Activated CD8-positive, alpha-beta memory T cell treated with anti-CD3 and anti-CD28 coated beads, Interleukin-2, amount 10 ng/mL, durations not matched to agents 7 days and 5 days (primary cell): ENCODE measurements at regions not wholly inside any gene's neighbourhood (a gene's known extent, or its start where the extent isn't known, plus 50 kb on each side); places are given as distances from the start of the nearest gene placed in this dataset.
"Not testable (repeated sequence)": the region's sequence is repeated elsewhere in the genome, so short reads cannot be mapped to it uniquely, and the experiment has no call there.

Experiments
- ATAC-seq: fragments of 150-1000 bp; cut with Tn5 transposase; one replicate; pipeline ENCODE4 v1.10.0; 2021; ENCODE audit warnings: moderate library complexity
- CTCF ChIA-PET: fragments of 350-600 bp; sonication (Branson Sonifier 250); formaldehyde crosslinking; loops from one replicate; lab custom pipeline; 2021; ENCODE audit warnings: antibody characterized with exemption; lab: Charles Lee
- DNase-seq: peaks from one replicate; pipeline ENCODE4 v3.0.0-alpha.2; 2020
- H3K27ac Mint-ChIP-seq: one replicate; pipeline ENCODE4 v1.8.0; 2021; ENCODE audit warnings: mild to moderate bottlenecking, mixed read lengths
- H3K27me3 Mint-ChIP-seq: one replicate; pipeline ENCODE4 v1.8.0; 2021; ENCODE audit warnings: mixed read lengths
- H3K36me3 Mint-ChIP-seq: one replicate; pipeline ENCODE4 v1.8.0; 2021; ENCODE audit warnings: mild to moderate bottlenecking, mixed read lengths
- H3K4me1 Mint-ChIP-seq: one replicate; pipeline ENCODE4 v1.8.0; 2021; ENCODE audit warnings: mixed read lengths
- H3K4me3 Mint-ChIP-seq: one replicate; pipeline ENCODE4 v1.8.0; 2021; ENCODE audit warnings: mild to moderate bottlenecking, moderate library complexity, mixed read lengths
- H3K9me3 Mint-ChIP-seq: one replicate; pipeline ENCODE4 v1.8.0; 2022; ENCODE audit warnings: low read depth, mixed read lengths

GRCh38 chr22:38375784-38376183 is 58.6 kb upstream of the CSNK1E start:
- H3K27me3 Mint-ChIP-seq, CTCF ChIA-PET, H3K4me3 Mint-ChIP-seq, DNase-seq, H3K27ac Mint-ChIP-seq, ATAC-seq, H3K9me3 Mint-ChIP-seq: not testable (repeated sequence)
- Mint-ChIP-seq H3K4me1 (peaks cover 29% of the 10 kb centered on the region), H3K36me3 (peaks cover 24% of the 10 kb centered on the region)

DNA sequence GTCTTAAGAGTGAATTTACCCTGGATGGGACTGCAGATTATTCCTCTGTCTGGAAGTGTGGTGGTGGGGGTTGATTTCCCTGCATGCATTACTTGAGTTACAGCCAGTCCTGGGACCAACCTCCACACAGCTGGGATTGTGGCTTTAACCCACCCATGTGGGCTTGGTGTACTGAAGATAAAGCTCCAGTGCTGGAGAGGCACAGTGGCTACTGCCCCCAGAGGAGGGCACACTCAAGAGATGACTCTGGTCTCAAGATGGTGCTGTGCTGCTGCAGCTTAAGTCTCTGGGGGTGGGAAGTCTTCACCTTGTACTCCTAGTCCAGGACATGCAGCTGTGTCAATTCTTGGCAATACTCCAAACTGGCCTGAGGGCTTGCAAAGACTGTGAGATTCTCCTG is 57.8 kb upstream of the CSNK1E start:
- H3K9me3 Mint-ChIP-seq, H3K27ac Mint-ChIP-seq, ATAC-seq, H3K27me3 Mint-ChIP-seq, H3K4me3 Mint-ChIP-seq, CTCF ChIA-PET, DNase-seq: not testable (repeated sequence)
- Mint-ChIP-seq H3K4me1 (peaks cover 29% of the 10 kb centered on the region), H3K36me3 (peaks cover 22% of the 10 kb centered on the region)

- DNase-seq, CTCF ChIA-PET, ATAC-seq, H3K4me3 Mint-ChIP-seq, H3K27me3 Mint-ChIP-seq, H3K9me3 Mint-ChIP-seq: not testable (repeated sequence)
- H3K4me1 Mint-ChIP-seq: peaks cover 30% of the 10 kb centered on the region
- peak overlapping the region; percentile 51 for H3K27ac Mint-ChIP-seq
- H3K36me3 Mint-ChIP-seq: peaks cover 24% of the 10 kb centered on the region
Observed at GRCh38 chr22:38374433-38374831, 57.2 kb upstream of the CSNK1E start.

GRCh38 chr22:38373783-38374432 is 56.7 kb upstream of the CSNK1E start:
- DNase-seq: peak; percentile 65
- peaks cover 32% of the 10 kb centered on the region for H3K4me1 Mint-ChIP-seq
- peaks cover 24% of the 10 kb centered on the region for H3K36me3 Mint-ChIP-seq
- H3K4me3 Mint-ChIP-seq, H3K9me3 Mint-ChIP-seq, CTCF ChIA-PET, H3K27me3 Mint-ChIP-seq: not testable (repeated sequence)
- peak; percentile 55 for ATAC-seq
- peak overlapping the region; percentile 51 for H3K27ac Mint-ChIP-seq

DNA sequence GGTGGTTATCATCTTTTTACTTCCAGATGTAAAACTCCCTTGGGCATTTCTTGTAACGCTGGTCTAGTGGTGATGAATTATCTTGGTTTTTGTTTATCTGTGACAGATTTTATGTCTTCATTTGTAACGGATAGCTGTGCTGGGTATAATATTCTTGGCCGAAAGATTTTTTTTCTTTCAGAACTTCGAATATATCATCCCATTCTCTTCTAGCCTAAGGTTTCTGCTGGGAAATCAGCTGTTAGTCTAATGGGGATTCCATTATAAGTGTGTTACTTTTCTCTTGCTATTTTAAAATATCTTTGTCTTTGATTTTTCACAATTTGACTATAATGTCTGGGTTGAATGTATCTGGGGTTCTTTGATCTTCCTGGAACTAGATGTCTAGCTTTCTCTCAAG is 55.4 kb upstream of the CSNK1E start:
- H3K27me3 Mint-ChIP-seq, H3K27ac Mint-ChIP-seq, ATAC-seq, H3K9me3 Mint-ChIP-seq, CTCF ChIA-PET, H3K4me3 Mint-ChIP-seq, DNase-seq: not testable (repeated sequence)
- H3K4me1 Mint-ChIP-seq: peaks cover 32% of the 10 kb centered on the region
- peaks cover 21% of the 10 kb centered on the region for H3K36me3 Mint-ChIP-seq

DNA sequence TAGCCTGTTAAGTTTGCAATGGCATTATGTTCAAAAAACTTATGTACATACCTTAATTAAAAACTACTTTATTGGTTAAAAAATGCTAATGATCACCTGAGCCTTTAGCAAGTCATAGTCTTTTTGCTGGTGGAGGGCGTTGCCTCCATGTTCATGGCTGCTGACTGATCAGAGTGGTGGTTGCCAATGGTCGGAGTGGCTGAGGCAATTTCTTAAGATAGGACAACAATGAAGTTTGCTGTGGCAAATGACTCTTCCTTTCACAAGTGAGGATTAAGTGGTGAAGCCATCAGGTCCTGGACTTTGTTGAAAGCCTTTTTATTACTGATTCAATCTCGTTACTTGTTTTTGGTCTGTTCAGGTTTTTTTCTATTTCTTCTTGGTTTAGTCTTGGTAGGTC is 53.3 kb upstream of the CSNK1E start:
- DNase-seq, ATAC-seq, H3K27me3 Mint-ChIP-seq, H3K4me3 Mint-ChIP-seq, H3K9me3 Mint-ChIP-seq, H3K27ac Mint-ChIP-seq, CTCF ChIA-PET: not testable (repeated sequence)
- peaks cover 24% of the 10 kb centered on the region for H3K4me1 Mint-ChIP-seq
- H3K36me3 Mint-ChIP-seq: peaks cover 24% of the 10 kb centered on the region

DNA sequence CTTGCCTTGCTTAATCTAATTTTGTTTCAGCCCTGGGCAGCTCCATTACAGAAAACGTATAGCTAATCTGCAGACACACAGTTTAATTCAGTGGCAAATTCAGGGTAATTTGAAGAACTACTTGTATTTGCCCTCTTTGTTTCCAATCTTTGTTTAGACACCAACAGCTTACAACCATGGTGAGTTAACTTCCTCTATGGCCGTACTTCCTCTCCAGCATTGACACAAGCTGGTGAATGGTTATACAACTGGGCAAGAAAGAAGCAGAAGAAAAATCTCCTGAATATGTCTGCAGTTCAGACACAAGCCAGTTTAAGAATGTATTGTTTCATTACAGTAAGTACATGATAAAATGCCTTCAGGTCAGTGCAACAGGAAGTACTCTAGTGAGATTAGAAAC is 51.9 kb upstream of the CSNK1E start:
- Mint-ChIP-seq H3K4me1 (peaks cover 12% of the 10 kb centered on the region), H3K36me3 (peaks cover 29% of the 10 kb centered on the region)
- H3K4me3 Mint-ChIP-seq, ATAC-seq, CTCF ChIA-PET, H3K27me3 Mint-ChIP-seq, H3K9me3 Mint-ChIP-seq, DNase-seq, H3K27ac Mint-ChIP-seq: not testable (repeated sequence)
